GM18870 (cell line): ENCODE measurements at regions not wholly inside any gene's neighbourhood (a gene's known extent, or its start where the extent isn't known, plus 50 kb on each side); places are given as distances from the start of the nearest gene placed in this dataset.
"Not testable (repeated sequence)": the region's sequence is repeated elsewhere in the genome, so short reads cannot be mapped to it uniquely, and the experiment has no call there.

Experiments used
- ATAC-seq: cut with Tn5 transposase; IDR thresholded peaks from one replicate; pipeline ENCODE4 v1.9.1; 2021; ENCODE audit warnings: moderate library complexity; ENCODE audit not compliant: unreplicated experiment

DNA sequence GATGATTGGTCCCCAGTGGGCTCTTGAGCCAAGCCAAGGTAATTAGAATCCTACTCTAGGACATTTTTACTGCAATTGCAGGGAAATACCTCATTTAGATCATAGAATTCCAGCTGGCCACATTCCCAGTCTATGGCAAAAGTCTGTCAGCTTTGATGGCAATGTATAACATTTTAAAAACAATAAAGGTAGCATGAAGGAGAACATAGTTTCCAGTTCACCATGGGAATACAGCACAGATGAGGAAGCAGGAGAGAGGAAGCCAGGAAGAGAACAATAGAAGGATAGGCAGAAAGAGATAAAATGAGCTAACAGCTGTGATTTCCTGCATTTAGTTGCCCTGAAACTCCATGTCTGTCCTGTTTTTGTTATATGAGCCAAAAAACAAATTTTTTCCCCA is 897.3 kb upstream of the DDX18 start:
- ATAC-seq: no peak

DNA sequence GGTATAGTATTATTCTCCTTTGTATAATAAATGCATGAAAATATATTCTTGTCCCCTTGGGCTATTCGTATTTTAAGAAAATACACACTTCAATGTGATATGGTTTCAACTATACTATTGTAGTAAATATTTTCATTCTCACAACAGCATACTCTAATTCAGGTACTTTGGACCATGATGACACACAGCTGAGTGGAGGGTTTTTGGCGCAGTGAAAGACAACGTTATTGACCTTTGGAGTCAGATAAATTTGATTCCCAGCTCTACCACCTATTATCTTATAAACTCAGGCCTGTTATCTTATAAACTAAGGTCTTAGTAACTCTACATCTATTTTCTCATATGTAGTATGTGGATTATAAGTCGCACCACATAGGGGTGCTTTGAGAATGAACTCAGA is 895.9 kb upstream of the DDX18 start:
- ATAC-seq: no peak

DNA sequence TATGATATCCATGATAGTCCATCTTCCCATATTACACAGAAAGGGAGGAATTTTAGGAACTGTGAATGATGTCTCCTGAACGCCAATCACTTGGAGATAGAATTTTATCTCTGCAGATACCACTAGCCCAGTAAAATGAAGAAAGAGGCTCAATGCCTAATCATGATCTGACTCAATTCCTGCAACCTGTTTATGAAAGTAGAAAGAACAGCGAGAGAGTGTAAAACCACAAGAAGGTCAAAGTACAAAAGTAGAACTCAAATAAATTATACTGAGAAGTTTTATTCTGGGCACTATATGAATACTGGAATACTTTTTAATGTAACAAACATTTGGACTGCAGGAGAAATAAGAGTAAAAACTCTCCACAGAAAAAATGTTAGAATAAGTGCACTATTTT is 892.1 kb upstream of the DDX18 start:
- no peak for ATAC-seq

DNA sequence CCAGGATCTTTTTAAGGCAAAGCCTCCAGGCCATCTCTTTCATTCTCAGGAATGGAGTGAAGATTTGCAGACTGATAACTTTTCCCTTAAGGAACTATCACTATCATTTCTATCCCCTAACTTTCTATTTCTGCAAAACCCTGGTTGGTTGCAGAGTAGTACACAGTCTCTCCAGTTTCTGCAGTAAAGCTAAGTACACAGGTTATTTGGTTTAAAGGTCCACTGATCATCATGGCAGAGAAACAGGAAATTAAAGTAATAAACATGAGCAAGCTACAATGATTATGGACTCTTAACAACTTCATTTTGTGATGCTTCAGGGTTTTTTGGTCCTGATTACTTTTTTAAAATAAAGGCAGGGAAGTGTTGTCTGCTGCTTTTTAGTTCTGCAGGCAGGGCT is 890.0 kb upstream of the DDX18 start:
- no peak for ATAC-seq

DNA sequence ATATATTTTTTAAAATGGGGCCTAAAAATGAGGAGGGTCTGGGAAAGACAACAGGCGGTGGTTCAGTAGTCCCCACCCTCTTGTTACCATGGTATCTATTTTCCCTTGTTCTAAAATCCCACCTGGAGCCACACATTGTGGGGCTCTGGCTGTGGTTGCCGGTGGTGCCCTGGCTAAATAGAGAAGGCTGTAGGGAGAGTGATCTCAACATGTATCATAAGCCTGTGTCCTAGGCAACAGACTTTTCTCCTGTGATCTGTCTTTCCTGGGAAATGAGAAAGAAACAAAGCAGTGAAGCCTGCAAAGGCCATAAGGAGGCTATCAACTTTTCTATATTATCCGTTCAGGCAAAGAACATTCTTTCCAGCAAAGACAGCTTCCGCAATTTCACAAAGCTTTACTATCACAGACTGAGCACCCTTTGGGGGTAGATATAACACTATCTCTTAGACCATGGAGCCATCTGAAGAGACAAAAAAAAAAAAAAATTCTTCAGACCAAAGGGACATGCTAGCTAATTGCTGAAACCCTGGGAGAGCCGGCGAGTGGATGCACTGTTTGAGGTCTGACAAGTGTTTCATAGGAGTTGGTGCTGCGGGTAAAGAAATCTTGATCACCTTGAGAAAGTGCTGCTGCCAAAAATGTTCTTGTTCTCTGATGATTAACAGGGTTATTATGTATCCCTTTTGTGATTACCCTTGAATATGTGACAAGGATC is 879.2 kb upstream of the DDX18 start:
- ATAC-seq: no peak

- ATAC-seq: no peak
These were observed 866.2 kb upstream of the DDX18 start for GRCh38 chr2:116948258-116948657.

DNA sequence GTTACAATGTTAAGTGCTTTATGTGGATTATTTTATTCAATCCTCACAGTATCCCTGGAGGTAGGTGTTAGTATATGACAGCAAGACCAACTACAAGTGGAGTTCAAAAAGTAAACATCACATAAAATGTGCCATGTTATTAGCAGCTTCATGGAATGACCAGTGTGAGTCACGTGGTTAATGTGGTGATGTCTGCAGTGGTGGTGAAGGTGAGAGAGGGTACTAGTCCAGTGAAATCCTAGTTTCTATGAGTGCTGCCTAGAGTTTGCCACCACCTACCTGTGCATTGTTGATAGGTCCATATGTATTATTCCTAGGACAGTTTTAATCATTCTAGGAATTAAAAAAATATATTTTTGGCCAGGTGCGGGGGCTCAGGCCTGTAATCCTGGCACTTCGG is 865.2 kb upstream of the DDX18 start:
- ATAC-seq: no peak

- no peak for ATAC-seq
These were observed 862.2 kb upstream of the DDX18 start for GRCh38 chr2:116952254-116952653.

DNA sequence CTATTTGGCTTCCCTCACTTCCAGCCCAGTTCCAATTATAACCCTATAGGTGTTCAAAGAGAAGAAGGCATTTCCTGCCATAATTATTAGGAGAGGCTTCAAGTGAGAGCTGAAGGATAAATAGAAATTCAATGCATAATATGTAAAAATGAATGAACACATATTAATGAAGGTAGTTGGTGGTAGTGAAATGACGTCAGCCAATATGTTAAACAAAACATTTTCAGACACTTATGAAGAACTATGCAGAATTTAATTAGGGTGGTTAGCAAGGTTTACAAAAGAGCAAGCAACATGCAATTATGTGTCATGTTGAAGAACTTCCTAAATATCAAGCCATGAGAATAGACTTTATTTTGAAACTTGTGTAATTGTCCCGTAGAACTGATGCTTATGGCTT is 858.8 kb upstream of the DDX18 start:
- ATAC-seq: no peak

DNA sequence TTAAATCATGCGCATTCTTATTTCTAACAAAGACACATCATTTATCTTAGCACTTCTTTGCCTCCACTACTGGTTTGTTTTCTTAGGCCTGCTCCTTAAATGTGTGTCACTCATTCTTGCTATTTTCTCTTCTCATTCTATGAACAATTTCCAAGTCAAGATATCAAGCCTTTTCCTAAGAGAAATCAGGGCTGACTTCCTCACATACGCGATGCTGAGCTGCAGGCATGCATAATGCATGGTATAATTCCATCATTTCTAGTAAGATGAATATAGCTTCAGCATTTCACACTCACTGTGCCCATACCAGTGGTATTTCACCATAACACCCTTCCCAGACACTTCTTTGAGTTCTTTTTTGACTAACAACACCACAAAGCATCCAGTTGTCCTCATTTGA is 838.9 kb upstream of the DDX18 start:
- no peak for ATAC-seq

- no peak for ATAC-seq
These were observed 834.4 kb upstream of the DDX18 start for GRCh38 chr2:116979916-116980764.

- no peak for ATAC-seq
These were observed 827.0 kb upstream of the DDX18 start for GRCh38 chr2:116987447-116987846.

DNA sequence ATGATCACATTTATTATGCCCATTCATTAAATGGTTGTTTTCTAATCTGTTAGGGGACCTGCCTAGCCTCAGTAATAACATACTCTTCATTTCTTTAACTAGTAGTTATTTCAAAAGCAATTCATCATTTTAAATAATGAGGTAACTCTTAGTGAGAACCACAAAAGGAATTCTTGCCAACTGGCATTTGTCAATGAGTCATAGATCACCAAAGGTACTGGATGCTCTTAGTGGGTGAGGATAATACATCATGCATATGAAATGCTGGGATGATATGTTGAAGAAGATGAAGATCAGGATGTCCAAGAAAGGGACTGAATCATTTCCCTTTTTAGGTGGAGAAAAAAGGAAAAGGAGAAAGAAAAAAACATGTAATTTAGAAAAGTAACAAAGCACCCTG is 826.2 kb upstream of the DDX18 start:
- ATAC-seq: no peak

GRCh38 chr2:117019357-117019756 is 795.1 kb upstream of the DDX18 start:
- ATAC-seq: no peak

- ATAC-seq: no peak
These were observed 786.8 kb upstream of the DDX18 start for GRCh38 chr2:117027646-117028045.

DNA sequence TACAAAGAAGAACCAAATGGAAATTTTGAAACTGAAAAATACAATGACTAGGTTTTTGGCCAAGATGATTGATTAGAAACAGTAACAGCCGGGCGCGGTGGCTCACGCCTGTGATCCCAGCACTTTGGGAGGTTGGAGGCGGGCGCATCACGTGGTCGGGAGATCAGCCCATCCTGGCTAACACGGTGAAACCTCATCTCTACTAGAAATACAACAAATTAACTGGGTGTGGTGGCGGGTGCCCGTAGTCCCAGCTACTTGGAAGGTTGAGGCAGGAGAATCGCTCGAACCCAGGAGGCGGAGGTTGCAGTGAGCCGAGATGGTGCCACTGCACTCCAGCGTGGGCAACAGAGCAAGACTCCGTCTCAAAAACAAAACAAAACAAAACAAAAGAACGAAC is 785.8 kb upstream of the DDX18 start:
- not testable (repeated sequence) for ATAC-seq

DNA sequence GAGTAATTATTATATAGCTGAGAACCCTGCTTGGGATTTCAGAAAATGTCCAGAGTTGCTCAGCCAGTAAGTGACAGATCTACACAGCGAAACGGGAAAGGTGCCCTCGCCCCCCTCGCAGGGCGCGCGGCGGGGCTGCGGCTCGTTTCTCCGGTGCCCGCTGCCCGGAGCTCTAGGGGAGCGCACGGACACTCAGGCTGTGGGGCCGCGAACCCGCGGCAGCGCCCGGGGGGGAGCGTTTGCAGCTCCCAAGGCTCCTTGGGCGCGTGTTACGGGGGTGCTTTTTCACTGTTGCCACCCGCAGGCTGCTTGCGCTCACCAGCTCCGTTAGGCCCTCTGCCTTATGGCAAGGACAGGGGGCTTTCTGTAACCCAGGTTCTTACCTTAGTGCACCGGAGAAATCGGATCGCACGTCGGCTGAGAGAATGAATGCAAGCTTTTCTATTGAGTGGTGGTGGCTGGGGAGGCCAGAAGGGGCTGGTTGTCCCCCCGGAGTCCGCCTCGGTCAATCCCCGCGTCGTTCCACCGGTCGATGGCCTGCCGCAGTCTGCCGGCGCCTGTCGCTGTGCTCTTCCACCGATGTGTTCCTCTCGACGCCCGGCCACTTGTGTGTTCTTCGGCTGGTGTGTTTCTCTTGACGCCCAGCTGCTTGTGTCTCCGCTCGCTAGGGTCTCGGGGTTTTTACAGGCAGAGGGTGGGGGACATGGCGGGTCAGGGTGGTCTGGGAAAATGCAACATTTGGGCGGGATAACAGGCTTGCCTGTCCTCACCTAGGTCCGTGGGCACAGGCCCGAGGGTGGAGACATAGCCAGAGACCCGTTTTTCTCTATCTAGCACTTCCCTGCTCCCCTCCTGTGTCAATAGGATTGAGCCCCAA is 758.8 kb upstream of the DDX18 start:
- ATAC-seq: no peak

GRCh38 chr2:117056376-117056748 is 758.1 kb upstream of the DDX18 start:
- ATAC-seq: no peak

GRCh38 chr2:117057016-117057415 is 757.5 kb upstream of the DDX18 start:
- ATAC-seq: no peak

DNA sequence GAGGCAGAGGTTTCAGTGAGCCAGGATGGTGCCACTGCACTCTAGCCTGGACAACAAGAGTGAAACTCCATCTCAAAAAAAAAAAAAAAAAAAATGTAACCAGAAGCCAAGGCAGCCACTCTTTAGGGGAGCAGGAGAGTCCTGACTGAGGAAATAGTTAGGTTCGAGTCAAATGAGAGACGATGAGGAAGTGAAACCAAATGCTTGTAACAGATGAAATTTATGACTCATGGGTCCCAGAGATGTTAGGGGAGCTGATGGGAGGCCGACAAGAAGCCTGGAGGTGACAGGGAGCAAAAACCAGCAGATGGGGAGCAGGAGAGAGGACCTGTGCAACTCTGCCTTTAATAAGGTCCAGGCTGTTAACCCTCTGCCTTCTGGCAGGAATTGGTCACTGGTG is 756.1 kb upstream of the DDX18 start:
- ATAC-seq: peak; percentile 64

- no peak for ATAC-seq
These were observed 750.5 kb upstream of the DDX18 start for GRCh38 chr2:117064021-117064420.

DNA sequence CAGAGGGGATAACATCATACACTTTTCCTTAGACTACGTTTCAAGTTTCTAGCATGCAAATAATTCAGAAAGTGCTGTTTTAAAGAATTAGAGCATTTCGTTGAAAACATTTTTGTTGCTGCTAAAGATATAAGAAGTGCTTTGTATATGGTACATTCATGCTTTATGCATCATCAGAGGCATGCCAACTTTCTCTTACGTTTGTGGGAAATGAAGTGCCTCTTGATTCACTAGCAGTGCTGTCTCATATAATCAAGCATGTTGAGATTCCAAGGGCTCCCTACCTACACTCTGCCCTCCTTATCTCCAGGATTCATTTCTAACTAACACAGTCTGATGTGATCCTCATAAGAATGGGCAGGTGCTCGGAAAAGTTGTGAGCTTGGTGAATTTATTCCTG is 748.6 kb upstream of the DDX18 start:
- no peak for ATAC-seq
